GM18870 (cell line): ENCODE measurements at regions not wholly inside any gene's neighbourhood (a gene's known extent, or its start where the extent isn't known, plus 50 kb on each side); places are given as distances from the start of the nearest gene placed in this dataset.

Experiments
- ATAC-seq: cut with Tn5 transposase; IDR thresholded peaks from one replicate; pipeline ENCODE4 v1.9.1; 2021; ENCODE audit warnings: moderate library complexity; ENCODE audit not compliant: unreplicated experiment

DNA sequence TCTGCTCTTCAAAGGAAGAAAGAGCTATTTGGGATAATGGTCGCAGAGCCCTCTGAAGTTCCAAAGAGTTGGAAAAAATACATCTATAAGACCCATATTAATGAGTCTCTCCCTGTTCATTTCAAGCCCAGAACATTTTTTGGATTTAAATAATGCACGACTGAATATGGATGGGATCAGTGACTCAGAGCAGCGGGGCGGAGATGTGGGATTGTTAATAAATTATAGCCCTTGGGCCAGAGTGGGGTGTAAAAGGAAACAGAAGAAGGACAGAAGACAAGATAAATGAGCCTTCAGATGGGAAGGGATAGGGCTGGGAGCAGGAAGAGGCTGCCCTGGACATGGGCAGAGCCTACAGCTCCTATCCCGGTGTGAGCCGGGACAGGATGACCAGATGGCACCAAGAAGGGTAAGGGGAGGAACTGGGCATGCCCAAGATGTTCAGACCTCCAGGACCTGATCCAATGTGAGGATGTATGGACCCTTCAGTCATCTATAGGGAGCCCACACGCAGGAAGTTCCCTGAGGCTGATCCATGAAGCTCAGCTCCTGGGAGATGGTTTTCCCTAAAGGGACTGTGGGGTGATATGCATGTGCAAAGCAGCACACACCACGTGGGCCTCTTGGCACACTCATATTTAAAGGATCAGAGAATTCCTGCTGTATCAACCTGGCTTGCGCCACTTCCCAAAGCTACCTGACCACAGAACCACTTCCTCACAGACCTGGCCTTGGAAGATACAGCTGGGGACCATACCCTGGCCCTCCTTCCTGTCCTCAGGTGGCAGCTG is 96.1 kb upstream of the PLXNA4 start:
- no peak for ATAC-seq

DNA sequence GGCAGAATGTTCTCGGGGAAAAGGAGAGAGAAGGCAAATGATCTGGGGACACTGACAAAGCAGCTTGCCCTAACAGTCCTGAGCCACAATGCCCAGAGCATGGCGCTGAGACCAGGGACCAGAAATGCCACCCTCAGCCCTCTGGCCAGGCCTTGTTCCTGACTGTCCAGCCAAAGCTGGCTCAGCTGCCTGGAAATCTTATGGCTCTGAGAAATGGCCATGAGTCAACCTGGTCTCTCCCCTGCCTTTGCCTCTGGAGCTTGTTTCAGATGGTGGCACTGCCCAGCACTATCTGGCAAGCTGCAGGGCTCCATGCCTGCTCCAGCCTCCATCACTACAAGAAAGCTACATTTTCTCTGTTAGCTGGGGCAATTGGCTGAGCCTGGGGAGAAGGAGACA is 90.5 kb upstream of the PLXNA4 start:
- no peak for ATAC-seq

DNA sequence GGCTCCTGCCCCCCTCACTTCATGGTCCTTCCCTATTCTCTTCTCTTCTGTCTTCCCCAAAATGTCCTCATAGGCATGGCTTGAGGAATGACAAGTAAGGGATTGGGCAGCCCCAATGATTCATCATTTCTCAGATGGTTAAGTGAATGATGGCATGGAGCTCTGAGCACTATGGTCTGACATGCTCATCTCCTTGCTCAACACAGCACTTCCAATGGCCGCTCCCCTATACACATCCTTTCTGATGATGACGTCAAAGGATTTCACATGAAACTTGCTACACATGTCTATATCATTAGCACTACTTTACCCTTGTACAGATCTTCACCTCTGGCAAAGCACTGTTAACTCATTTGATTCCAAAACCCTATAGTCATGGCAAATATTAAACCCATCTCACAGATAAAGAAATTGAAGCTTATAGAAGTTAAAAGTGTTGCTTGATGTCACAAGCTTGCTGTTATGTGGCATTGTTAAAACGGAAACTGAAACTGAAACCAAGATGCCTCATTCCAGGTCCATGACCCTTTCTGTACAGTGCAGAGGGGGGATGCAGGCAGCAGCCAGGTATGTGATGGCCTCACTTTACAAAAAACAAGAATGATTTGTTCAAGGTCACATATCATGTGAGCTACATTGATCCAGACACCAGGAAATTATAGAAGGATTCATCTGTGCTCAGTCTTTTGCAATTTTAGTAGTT is 90.0 kb upstream of the PLXNA4 start:
- no peak for ATAC-seq

DNA sequence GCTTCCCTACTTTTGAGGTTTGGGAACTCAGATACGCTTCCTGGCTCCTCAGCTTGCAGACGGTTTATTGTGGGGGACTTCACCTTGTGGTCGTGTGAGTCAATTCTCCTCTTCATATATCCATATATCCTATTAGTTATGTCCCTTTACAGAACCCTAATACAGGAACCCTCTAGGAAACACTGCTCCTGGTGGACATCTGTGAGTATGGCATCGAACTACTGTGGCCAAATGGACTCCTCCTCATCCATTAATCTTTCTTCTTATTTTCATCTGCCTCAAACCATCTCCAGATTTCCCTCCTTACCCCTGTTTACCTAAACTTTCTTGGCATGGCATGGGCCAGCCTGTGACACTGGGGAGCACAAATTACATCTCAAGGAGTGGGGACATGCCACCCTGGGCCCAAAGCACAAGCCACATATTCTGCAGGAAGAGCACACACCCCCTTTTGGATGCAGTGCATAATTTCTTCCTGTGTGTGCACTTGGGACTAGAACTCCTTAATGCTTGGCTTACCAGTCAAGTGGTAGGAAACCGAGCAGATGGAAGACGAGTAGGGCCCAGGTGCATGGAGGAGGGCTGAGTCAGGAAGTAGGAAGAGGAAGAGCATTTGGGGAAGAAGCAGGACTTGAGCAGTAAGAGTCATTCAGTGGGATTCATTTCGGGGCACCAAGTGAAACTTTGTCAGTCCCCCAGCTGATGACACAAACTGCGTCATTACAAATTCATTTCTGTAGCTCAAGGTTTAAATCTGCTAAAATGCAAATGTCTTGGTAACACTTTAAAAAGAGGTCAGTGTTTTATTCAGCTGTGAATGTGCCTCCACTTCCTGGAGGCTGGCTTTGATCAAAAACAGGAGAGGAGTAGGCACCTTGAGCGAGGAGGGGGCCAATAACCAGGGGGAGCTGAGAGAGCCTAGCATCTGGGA is 80.8 kb upstream of the PLXNA4 start:
- ATAC-seq, result no peak

DNA sequence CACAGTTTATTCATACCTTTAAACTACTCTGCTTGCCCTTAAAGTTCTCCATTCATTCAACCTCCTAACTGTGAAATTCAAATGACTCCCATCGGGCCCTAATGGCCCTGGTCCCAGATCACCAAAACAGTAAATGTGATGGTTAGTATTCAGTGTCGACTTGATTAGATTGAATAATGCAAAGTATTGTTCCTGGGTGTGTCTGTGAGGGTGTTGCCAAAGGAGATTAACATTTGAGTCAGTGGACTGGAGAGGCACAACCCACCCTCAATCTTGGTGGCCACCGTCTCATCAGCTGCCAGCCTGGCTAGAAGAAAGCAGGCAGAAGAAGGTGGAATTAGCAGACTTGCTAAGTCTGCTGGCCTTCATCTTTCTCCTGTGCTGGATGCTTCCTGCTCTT is 80.1 kb upstream of the PLXNA4 start:
- no peak for ATAC-seq

DNA sequence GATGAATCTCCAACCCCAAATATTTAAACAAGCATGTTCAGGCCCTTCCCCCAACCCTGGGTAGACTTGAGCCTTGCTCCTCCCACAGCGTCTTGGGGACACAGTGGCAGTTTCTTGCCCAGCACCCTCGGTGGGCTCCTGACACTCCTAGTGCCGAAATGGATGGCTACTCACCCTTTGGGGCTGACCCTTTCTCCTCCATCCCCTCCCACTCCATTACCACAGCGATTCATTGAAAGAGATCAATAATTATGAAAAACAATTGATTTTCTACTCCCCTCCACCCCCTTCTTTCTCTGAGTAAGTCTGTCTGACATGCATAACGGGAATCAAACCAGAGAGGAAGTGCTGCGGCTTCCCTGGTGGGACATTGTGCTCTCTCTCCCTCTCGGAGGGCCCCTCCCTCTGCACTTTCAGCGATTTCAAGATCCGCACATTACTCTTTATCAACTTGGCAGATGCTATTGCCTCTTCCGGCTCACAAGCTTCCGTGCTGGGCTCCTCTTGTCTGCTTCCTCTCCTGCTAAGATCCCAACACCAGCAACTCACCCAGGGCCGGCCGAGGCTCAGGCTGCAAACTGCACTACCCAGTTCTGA is 79.0 kb upstream of the PLXNA4 start:
- ATAC-seq, result no peak

DNA sequence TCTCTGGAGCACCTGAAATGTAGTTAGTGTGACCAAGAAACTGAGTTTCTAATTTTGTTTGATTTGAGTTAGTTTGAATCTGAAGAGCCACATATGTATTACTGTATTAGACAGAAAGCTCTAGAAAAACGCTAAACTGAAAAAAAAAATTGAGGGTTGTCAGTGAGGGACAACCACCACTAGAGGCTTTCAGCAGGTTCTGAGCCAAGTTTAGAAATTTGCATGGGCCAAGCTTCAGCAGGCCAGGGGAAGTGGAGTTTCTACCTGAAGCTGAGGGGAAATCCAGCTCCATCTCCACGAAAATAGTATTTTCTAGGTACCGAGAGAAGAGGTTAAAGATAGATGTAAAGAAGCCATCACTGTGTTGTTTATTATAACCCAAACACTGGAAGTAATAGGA is 77.9 kb upstream of the PLXNA4 start:
- ATAC-seq, result peak; percentile 56

DNA sequence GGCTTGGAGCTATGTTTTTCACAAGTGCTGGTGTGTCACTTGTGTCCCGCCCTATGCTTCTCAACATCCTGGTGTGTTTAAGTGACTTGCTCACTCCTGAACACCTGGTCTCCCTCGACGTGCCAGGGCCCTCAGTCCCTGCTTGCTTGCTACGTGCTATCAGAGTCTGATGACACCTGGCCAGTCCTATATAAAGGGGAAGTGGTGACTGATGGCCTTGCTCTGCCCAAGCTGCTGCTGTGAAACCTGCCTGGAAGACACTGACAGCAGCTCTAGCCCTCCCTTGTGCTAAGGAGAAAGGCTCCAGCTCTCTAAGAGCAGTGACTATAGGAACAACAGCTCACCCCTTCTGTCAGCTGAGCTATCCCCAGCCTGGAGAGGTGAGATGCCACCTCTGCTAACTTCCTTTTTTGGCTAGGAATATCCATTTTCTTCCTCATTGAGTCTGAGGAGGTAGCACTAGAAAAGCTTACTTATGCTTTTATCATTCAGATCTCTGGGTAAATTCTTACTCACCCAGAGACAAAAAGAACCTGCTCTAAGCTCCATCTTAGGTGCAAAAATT is 77.2 kb upstream of the PLXNA4 start:
- ATAC-seq, result no peak

DNA sequence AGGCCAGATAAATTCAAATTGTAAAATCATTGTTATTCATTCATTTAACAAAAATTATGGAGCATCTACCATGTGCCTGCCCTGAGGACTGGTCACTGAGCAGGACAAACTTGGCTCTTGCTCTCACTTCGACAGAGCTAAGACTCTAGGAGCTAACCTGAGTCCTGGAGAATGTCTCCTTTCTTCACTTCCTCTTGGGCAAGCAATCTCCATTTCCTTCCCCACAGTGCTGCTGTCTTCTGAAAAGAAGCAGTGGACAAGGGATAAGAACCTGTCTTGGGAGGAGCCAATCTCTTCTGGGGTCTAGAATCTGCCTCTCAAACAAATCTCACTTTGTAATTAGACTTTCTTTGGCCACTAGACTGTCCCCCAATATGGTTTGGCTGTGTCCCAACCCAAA is 76.2 kb upstream of the PLXNA4 start:
- no peak for ATAC-seq

DNA sequence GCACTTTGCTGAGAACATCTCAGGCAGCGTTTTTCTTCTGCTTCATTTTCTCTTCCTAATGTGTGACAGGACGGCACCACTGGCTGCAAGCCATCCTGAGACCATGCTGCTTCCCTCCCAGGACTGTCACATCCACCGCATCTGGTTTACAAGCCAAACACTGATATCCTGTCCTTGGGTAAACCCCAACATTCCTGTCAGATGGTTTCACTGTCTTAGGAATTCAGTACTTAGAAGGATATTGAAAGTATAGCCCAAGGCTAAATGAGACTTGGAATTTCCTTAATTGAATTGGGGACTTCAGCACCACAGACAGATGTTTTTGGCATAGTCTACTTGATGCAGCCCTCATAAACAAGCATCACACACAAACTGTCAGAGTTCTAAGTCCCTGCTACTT is 74.2 kb upstream of the PLXNA4 start:
- ATAC-seq, result no peak

DNA sequence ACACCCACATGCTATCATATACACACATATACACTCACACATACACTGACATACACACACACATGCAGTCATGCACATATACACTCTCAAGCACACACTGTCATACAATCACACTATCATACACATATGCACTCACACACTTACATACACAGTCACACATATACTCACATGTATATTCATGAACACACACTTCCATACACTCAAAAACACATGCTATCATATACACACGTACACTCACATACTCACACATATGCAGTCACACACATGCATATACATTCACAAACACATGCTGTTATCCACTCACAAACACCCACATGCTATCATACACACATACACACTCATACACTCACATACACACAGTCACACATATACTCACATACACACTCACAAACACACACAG is 71.0 kb upstream of the PLXNA4 start:
- ATAC-seq, result no peak

DNA sequence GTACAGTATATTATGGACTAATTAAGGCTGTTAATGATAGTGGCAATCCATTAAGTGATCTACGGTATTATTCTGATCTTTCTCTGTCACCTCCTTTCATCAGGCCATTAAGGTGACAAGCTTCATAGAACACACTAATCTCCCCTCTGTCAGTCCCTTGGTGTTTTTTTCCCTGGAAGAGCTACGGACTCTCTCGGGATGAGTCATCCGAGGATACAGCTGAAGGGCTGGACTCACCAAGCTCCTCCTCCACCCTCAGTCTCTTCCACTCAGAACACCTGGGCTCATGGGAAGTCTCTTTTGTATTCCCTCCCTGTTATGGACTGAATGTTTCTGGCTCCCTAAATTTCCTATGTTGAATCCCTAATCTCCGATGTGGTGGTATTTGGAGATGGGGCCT is 69.8 kb upstream of the PLXNA4 start:
- ATAC-seq, result no peak

DNA sequence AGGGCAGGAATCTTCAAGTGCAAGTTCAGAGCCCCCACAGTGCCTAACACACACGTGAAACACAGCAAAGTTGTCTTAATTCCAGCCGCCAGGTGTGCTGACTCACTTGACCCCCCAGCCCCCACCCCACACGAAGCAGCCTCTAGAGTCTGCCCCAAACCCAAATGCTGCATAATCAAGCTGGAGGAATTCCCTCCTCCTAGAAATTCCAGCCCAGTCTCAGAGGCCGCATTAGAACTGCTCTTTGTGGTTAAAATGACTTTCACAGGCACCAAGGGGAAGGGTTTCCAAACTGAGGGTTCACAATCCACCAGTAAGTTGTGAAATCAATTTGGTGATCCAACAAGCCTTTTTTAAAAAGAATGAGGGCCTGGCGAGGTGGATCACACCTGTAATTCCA is 67.0 kb upstream of the PLXNA4 start:
- no peak for ATAC-seq

DNA sequence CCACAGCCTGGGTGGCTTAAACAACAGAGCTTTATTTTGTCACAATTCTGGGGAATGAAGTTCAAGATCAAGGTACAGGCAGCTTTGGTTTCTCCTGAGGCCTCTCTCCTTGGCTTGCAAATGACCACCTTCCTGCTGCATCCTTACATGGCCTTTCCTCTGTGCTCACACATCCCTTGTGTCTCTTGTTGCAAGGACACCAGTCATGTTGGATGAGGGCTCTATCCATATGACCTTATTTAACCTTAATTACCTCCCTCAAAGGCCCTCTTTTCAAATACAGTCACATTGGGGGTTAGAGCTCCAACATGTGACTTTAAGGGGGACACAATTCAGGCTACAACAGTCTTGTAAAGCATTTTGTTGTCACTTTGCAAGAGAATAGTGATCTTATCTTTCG is 65.0 kb upstream of the PLXNA4 start:
- no peak for ATAC-seq

DNA sequence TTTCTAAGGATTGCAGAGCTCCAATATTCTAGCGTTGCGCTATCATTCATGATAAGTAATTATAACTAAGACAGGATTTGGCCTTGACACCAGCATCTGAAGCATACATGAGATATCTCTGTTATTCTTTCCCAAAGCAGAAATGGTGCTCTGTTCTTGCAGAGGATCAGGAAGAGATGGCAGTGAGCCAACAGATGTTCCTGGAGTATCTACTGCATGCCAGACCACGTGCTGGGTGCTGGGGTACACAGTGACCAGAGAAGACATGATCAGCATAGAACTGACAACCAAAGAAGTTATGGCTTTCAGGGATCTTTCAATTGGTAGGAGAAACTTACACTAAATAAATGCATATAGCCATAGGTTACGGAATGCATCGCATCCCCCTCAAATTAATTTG is 63.7 kb upstream of the PLXNA4 start:
- ATAC-seq, result no peak

DNA sequence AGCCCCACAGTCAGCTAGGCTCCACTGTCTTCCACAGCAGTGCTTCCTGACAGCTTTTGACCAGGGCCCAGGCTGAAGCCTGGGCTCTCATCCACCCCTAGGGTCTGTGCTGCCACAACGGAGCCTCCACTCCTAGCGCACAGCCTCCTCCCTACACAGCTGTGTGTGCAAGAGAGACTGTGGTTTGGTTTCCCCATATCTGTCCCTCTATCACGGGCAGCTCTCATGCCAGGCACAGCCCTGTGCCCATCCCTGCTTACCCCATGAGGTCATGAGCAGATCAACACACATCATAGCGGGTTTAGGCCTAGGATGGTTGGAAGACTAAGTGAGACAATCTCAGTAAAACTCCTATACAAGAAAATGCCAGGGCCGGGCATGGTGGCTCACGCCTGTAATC is 61.7 kb upstream of the PLXNA4 start:
- no peak for ATAC-seq

DNA sequence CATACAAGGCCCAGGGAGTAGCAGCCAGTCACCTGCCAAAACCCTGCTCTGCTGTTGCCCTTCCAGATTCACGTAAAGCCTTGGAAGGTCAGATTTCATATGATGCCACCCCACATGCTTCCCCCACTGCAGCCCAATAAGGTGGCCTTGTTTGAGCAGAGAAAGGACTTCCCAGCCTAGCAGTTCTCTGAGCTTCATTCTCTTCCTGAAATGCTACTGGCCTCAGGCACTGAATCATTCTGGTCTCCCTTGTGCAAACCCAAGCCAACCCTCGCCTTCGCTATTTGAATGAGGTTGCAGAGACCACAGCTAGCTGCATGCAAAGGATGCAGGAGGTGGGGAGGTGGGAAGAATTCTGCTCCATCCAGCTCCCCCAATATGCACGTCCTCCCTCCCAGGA is 60.3 kb upstream of the PLXNA4 start:
- no peak for ATAC-seq

DNA sequence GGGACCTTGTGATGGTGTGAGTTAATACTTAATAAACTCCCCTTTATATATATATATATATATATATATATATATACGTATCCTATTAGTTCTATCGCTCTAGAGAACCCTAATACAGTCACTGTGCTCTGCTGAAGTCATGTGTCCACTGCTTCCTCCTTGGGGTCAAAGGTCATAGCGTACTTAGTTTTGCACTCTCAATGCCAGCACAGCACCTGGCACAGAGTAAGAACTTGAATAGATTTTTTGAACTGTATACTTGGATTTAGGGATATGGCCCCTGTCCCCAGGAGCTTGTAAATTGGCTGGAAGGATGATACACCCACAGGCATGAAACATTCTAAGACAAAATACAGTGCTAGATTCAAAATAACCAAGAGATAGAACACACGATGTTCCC is 58.9 kb upstream of the PLXNA4 start:
- ATAC-seq, result no peak

DNA sequence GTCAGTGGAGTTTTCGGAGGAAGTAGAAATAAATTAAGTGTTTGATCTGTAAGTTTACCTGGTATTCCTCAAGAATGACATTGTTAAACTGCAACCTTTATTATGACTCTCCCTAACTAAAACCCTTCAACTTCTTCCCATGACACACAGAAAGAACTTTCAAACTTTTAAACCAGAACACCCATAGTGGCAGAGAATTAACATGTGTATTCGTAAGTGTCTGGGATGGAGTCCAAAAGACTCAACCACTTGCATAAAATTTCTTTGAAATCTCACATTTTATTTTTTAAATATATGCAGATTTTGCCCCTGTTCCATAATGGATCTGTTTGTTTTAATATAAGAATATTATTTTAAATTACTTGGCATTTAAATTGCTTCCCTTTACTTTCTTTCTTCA is 54.6 kb upstream of the PLXNA4 start:
- ATAC-seq, result no peak
